HG03565 (cell line): ENCODE measurements at regions not wholly inside any gene's neighbourhood (a gene's known extent, or its start where the extent isn't known, plus 50 kb on each side); places are given as distances from the start of the nearest gene placed in this dataset.
"Not testable (repeated sequence)": the region's sequence is repeated elsewhere in the genome, so short reads cannot be mapped to it uniquely, and the experiment has no call there.

Experiments
- ATAC-seq: cut with Tn5 transposase; IDR thresholded peaks from one replicate; pipeline ENCODE4 v1.9.1; 2021; ENCODE audit warnings: mild to moderate bottlenecking, moderate library complexity; ENCODE audit not compliant: unreplicated experiment

DNA sequence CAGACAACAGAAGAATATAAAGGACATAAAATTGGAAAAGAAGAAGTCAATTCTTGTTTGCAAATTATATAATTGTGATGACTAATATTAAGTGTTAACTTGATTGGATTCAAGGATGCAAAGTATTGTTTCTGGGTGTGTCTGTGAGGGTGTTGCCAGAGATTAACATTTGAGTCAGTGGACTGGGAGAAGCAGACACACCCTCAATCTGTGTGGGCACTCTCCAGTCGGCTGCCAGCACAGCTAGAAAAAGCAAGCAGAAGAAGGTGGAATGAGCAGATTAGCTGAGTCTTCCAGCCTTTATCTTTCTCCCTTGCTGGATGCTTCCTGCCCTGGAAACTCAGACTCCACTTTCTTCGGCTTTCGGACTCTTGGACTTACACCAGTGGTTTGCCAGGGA lies 51.7 kb downstream of the UBE2NL start:
- no peak for ATAC-seq

DNA sequence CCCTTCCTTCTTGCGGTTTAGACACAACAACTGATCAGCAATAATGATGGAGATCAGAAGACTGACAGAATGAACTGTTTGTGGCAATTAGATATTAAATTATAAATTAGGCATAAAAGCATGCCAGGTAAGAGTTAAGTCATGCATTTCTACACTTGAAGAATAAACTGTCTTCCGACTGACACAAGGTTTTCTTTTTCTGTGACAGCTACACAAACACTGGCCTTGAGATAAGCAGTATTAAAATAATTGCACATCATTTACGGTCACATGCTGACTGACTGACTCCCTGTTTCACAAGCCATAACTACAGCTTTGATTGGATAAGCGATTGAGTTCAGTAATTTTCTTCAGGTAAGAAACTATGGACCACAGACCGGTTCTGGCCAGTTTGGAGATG lies 56.2 kb downstream of the UBE2NL start:
- ATAC-seq, result no peak

DNA sequence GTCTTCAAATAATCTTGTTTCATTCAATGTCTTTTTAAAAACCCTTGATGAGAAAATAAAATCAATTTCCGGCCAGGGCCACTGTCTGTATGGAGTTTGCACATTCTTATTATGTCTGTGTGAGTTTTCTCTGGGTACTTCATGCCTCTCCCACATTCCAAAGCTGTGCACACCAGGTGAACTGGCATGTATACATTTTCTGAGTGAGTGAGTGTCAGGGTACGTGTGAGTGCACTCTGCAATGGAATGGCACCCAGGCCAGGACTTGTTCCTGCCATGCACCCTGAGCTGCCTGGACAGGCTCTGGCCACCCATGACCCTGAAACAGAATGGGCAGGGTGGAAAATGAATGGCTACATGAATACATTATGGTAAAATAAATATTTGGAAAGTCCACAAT lies 61.3 kb downstream of the UBE2NL start:
- ATAC-seq, result no peak

- ATAC-seq, result no peak
Observed at GRCh38 chrX:143964549-143964948, 80.7 kb downstream of the UBE2NL start.

GRCh38 chrX:143988356-143988755 lies 104.5 kb downstream of the UBE2NL start:
- no peak for ATAC-seq

DNA sequence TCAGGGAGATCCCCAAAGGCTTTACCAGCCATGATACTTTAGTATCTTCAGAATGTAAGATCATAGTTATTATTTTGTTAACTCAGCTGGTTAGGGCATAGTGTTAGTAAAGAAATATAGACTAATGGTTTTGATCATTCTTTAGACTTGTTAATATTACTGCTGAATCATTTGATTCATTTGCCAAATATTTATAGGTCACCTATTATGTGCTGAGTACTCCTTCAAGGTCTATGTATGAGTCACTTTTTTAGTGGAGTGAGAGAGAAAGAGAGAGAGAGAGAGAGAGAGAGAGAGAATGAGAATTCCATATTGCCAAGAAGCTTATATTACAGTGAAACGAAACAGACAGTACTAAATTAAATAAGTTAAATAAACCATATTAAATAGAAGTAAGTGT lies 110.3 kb downstream of the UBE2NL start:
- no peak for ATAC-seq

GRCh38 chrX:143998261-143998660 lies 114.4 kb downstream of the UBE2NL start:
- no peak for ATAC-seq

DNA sequence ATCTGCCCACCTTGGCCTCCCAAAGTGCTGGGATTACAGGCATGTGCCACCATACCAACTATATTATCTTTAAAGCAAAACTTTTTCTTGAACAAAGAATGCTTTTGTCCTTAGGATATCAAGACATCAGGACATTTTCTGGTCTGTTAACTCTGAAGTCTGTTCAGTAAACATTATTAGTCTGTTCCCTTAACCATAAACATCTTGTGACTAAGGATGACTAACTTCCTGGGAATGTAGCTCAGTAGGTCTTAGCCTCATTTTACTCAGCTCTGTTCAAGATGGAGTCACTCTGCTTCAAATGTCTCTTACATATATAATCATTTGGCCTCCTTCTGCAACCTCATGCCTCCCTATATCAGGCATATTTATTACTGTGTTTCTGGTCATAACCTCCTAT lies 122.9 kb downstream of the UBE2NL start:
- no peak for ATAC-seq

GRCh38 chrX:144040793-144041192 lies 156.9 kb downstream of the UBE2NL start:
- no peak for ATAC-seq

DNA sequence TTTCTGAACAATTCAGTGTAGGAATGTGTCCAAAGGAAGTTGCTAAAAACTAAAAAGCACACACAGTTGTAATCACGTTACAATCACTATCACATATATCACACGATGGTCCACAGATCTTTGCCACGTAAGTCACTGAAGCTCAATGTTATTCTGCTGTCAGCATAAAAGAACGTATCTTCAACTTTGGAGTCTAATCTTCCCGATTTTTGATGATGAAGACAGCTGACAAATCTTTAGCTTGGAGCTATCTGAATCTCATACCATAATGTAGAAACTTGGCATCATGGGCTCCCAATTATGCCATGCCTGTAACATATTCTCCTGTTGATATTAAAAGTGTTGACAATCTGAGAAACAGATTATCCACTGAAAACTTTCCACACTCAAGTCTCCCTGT lies 158.4 kb downstream of the UBE2NL start:
- no peak for ATAC-seq

GRCh38 chrX:144075432-144075831 lies 191.6 kb downstream of the UBE2NL start:
- ATAC-seq, result no peak

DNA sequence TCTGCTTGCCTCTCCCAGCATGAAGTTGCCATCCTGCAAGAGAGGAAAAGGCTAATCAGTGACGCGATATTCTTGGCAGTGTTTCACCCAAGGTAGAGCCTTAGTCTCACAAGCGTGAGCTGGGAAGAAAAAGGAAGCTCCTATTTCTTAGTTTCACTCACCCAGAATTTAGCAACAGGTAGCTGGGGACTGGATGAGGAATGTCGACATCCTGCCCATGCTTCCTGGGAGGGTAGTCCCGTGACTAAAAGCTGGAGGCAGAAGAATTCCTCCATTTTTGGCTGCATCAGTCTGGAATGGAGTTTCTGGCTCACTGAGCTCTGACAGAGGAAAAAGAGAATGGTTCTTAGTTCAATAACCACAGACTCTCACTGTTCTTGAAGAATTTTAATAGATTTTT lies 198.4 kb downstream of the UBE2NL start:
- ATAC-seq, result not testable (repeated sequence)

- not testable (repeated sequence) for ATAC-seq
Observed at GRCh38 chrX:144089674-144090073, 205.8 kb downstream of the UBE2NL start.

GRCh38 chrX:144092116-144092515 lies 208.2 kb downstream of the UBE2NL start:
- not testable (repeated sequence) for ATAC-seq

DNA sequence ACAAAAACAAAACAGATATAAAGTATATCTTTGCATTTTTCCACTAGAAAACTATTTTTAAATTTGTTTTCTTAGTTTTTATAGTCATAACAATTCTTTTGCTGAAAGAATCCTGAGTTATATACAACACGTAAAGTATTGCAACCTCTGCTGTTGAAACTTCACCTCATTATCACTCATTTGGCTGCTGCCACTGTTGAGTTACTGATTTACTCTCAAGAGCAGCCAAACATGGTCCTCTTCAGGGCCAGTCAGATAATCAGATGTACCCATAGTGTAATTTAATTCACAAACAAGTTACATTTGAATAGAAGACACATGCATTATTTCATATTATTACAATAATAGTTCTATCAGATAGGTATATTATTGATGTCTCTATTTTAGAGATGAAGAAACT lies 235.6 kb downstream of the UBE2NL start:
- ATAC-seq, result not testable (repeated sequence)

GRCh38 chrX:144121566-144121965 lies 237.7 kb downstream of the UBE2NL start:
- not testable (repeated sequence) for ATAC-seq

DNA sequence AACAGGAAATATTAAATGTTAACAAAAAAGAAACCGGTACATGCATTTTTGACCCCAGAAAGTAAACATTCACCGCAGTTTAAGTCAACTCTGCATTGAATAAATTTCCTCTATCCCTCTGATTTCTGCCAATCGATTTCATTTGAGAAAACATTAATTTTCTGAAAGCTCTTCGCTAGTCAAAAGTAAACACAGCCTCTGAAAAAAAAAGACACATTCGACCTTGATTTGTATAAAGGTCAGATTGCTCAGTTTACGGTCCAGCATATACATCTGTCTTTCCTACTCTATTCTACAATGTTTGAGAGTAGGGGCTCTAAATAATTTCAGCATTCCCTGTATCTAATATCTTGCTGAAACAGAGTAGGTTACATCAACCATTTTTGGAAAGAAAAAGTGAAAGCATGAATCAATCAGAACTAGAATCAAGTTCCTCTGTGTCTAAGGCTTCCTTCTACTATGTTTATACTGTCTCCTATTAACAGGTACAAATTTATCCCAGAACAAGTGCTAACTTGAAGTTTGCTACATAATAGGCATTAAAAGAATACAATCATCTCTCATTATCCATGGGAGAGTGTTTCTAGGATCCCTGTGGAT lies 243.8 kb downstream of the UBE2NL start:
- not testable (repeated sequence) for ATAC-seq

DNA sequence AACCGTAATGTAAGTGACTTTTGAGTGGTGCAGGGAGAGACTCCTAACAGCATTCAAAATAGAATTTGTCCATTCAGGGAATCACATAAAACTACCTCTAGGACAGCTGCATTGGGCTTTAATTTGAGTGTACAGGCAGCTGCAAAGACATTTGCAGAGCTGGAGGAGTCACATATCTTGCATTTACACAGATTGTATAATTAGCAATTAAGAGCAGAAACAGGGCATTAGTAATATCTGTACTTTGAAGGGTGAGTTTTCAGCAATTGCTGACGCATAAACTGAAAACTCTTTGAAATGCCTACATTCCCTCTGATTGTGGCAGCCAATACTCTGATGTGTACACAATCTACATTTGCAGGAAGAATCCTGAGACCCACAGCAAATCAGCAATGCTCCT lies 245.6 kb downstream of the UBE2NL start:
- ATAC-seq, result not testable (repeated sequence)

DNA sequence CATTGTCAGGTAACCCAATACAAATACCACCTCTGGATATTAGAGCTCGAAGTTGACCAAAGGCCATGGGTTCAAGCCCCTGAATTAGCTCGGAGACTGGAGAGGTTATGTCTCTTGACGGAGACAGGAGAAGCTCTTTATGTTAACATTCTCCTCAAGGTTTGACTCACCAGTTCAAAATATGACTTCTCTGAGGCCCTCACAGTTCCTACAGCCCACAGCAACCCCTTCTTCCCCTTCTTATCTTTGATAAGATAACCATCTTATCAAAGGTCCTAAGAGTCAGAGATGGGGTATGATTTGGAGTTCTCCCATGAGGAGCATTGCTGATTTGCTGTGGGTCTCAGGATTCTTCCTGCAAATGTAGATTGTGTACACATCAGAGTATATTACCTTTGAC lies 246.6 kb downstream of the UBE2NL start:
- ATAC-seq, result not testable (repeated sequence)

- not testable (repeated sequence) for ATAC-seq
Observed at GRCh38 chrX:144131080-144131479, 247.2 kb downstream of the UBE2NL start.

- not testable (repeated sequence) for ATAC-seq
Observed at GRCh38 chrX:144134448-144135119, 250.7 kb downstream of the UBE2NL start.

GRCh38 chrX:144154474-144154873 lies 270.6 kb downstream of the UBE2NL start:
- not testable (repeated sequence) for ATAC-seq

- ATAC-seq, result peak; percentile 67
Observed at GRCh38 chrX:144185197-144185596, 301.3 kb downstream of the UBE2NL start.
